T-helper 1 cell treated with Interleukin-12 subunit alpha and Interleukin-12 subunit beta and Interleukin-4 antibody, amounts not matched to agents 30 μg/mL and 1 μg/mL, for 36 hours (primary cell): ENCODE measurements at regions not wholly inside any gene's neighbourhood (a gene's known extent, or its start where the extent isn't known, plus 50 kb on each side); places are given as distances from the start of the nearest gene placed in this dataset.

Source experiments
- H3K27ac Mint-ChIP-seq: one replicate; pipeline ENCODE4 v1.8.0; 2021; ENCODE audit warnings: mild to moderate bottlenecking, mixed read lengths
- H3K27me3 Mint-ChIP-seq: one replicate; pipeline ENCODE4 v1.8.0; 2021; ENCODE audit warnings: low read depth, mixed read lengths
- H3K36me3 Mint-ChIP-seq: one replicate; pipeline ENCODE4 v1.8.0; 2021; ENCODE audit warnings: low read depth, mixed read lengths
- H3K4me1 Mint-ChIP-seq: one replicate; pipeline ENCODE4 v1.8.0; 2021; ENCODE audit warnings: low read depth, mixed read lengths
- H3K4me3 Mint-ChIP-seq: one replicate; pipeline ENCODE4 v1.8.0; 2021; ENCODE audit warnings: mild to moderate bottlenecking, moderate library complexity, mixed read lengths
- H3K9me3 Mint-ChIP-seq: one replicate; pipeline ENCODE4 v1.8.0; 2021; ENCODE audit warnings: mixed read lengths

GRCh38 chr11:39236916-39237315 lies 2222.5 kb downstream of the LRRC4C start:
- H3K4me1 Mint-ChIP-seq = no peaks in the 10 kb centered on the region
- no peaks in the 10 kb centered on the region for H3K27me3 Mint-ChIP-seq
- H3K4me3 Mint-ChIP-seq = no peak overlapping the region
- H3K36me3 Mint-ChIP-seq = no peaks in the 10 kb centered on the region
- no peak overlapping the region for H3K27ac Mint-ChIP-seq
- H3K9me3 Mint-ChIP-seq = peaks cover 28% of the 10 kb centered on the region

- Mint-ChIP-seq H3K4me3 (no peak overlapping the region), H3K4me1 (no peaks in the 10 kb centered on the region)
These were observed 2237.8 kb downstream of the LRRC4C start for GRCh38 chr11:39221550-39222138.

GRCh38 chr11:39220501-39221230 lies 2238.8 kb downstream of the LRRC4C start:
- H3K27me3 Mint-ChIP-seq = no peaks in the 10 kb centered on the region
- H3K36me3 Mint-ChIP-seq = no peaks in the 10 kb centered on the region
- H3K27ac Mint-ChIP-seq = no peak overlapping the region
- no peak overlapping the region for H3K4me3 Mint-ChIP-seq
- H3K4me1 Mint-ChIP-seq = no peaks in the 10 kb centered on the region
- H3K9me3 Mint-ChIP-seq = peaks cover 18% of the 10 kb centered on the region

More at GRCh38 chr11:39221550-39222138, 2237.8 kb downstream of the LRRC4C start:
- H3K36me3 Mint-ChIP-seq = no peaks in the 10 kb centered on the region
- no peak overlapping the region for H3K27ac Mint-ChIP-seq
- no peaks in the 10 kb centered on the region for H3K27me3 Mint-ChIP-seq
- peaks cover 15% of the 10 kb centered on the region for H3K9me3 Mint-ChIP-seq

DNA sequence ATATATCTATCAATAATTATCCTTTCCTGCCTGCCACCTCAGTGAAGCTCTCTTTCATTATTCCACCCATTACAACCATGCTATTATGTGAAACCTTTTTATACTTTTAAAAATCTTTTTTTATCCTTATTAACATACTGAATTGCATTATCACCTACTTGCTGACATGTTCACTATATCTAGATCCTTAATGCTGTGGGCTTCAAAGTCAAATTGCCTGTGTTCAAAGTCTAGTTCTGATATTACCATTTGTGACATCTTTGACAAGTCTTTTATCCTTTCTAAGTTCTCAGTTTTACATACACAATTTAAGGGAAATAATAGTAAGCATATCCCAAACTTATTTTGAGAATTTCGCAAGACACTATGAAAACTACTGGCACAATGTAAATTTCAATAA lies 2239.4 kb downstream of the LRRC4C start:
- Mint-ChIP-seq H3K4me1 (no peaks in the 10 kb centered on the region), H3K4me3 (no peak overlapping the region)

GRCh38 chr11:39209981-39210380 lies 2249.5 kb downstream of the LRRC4C start:
- Mint-ChIP-seq H3K27ac (no peak overlapping the region), H3K4me1 (no peaks in the 10 kb centered on the region), H3K27me3 (no peaks in the 10 kb centered on the region), H3K9me3 (peaks cover 11% of the 10 kb centered on the region), H3K36me3 (no peaks in the 10 kb centered on the region), H3K4me3 (no peak overlapping the region)

More for the DNA sequence above, 2239.4 kb downstream of the LRRC4C start:
- Mint-ChIP-seq H3K36me3 (no peaks in the 10 kb centered on the region), H3K27ac (no peak overlapping the region), H3K27me3 (no peaks in the 10 kb centered on the region), H3K9me3 (peaks cover 18% of the 10 kb centered on the region)

- H3K27ac Mint-ChIP-seq = no peak overlapping the region
- no peaks in the 10 kb centered on the region for H3K27me3 Mint-ChIP-seq
- H3K4me3 Mint-ChIP-seq = no peak overlapping the region
- H3K9me3 Mint-ChIP-seq = no peaks in the 10 kb centered on the region
- no peaks in the 10 kb centered on the region for H3K36me3 Mint-ChIP-seq
- H3K4me1 Mint-ChIP-seq = no peaks in the 10 kb centered on the region
These were observed 2254.0 kb downstream of the LRRC4C start for GRCh38 chr11:39205236-39205995.

- H3K36me3 Mint-ChIP-seq = no peaks in the 10 kb centered on the region
- H3K4me1 Mint-ChIP-seq = no peaks in the 10 kb centered on the region
- H3K9me3 Mint-ChIP-seq = peaks cover 19% of the 10 kb centered on the region
- H3K4me3 Mint-ChIP-seq = no peak overlapping the region
- H3K27me3 Mint-ChIP-seq = no peaks in the 10 kb centered on the region
- no peak overlapping the region for H3K27ac Mint-ChIP-seq
These were observed 2266.8 kb downstream of the LRRC4C start for GRCh38 chr11:39192671-39193070.

- no peaks in the 10 kb centered on the region for H3K36me3 Mint-ChIP-seq
- H3K27ac Mint-ChIP-seq = no peak overlapping the region
- no peak overlapping the region for H3K4me3 Mint-ChIP-seq
- no peaks in the 10 kb centered on the region for H3K4me1 Mint-ChIP-seq
- H3K27me3 Mint-ChIP-seq = no peaks in the 10 kb centered on the region
- H3K9me3 Mint-ChIP-seq = peaks cover 25% of the 10 kb centered on the region
These were observed 2268.7 kb downstream of the LRRC4C start for GRCh38 chr11:39190751-39191150.

DNA sequence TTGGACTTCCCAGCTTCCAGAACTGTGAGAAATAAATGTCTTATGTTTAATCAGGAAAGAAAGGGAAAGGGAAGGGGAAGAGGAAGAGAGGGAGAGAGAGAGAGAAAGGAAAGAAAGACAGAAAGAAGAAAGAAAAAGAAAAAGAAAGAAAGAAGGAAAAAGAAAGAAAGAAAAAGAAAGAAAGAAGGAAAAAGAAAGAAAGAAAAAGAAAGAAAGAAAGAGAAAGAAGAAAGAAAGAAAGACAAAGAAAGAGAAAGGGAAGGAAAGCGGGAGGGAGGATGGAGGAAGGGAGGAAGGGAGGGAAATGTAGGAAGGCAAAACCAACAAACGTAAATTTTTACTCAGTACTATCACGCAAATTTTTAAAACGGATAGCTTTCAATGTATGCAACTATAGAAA lies 2281.8 kb downstream of the LRRC4C start:
- Mint-ChIP-seq H3K27me3 (no peaks in the 10 kb centered on the region), H3K4me1 (no peaks in the 10 kb centered on the region), H3K9me3 (peaks cover 8% of the 10 kb centered on the region), H3K4me3 (no peak overlapping the region), H3K27ac (no peak overlapping the region), H3K36me3 (no peaks in the 10 kb centered on the region)

DNA sequence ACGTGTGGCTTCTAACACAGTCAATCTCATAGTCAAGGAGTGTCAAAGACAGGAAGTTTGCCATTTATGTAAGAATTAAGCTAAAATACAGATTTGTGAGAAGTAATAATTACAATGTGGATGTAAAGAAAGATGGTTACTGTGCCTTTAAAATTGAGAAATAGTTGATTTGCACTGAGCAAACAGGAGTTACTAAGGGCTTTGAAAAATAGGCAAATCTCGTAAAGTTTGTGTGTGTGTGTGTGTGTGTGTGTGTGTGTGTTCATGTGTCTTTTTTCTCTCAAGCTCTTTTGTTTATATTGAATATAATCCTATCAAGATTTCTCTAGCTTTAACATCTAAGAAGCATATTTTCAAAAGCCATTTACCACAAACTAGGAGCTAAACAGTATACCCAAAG lies 2284.5 kb downstream of the LRRC4C start:
- Mint-ChIP-seq H3K36me3 (no peaks in the 10 kb centered on the region), H3K4me1 (no peaks in the 10 kb centered on the region), H3K9me3 (peaks cover 13% of the 10 kb centered on the region), H3K4me3 (no peak overlapping the region), H3K27me3 (no peaks in the 10 kb centered on the region), H3K27ac (no peak overlapping the region)

GRCh38 chr11:39174196-39174595 lies 2285.3 kb downstream of the LRRC4C start:
- Mint-ChIP-seq H3K36me3 (no peaks in the 10 kb centered on the region), H3K9me3 (peaks cover 13% of the 10 kb centered on the region), H3K4me3 (no peak overlapping the region), H3K27me3 (no peaks in the 10 kb centered on the region), H3K27ac (no peak overlapping the region), H3K4me1 (no peaks in the 10 kb centered on the region)

GRCh38 chr11:39165021-39165420 lies 2294.4 kb downstream of the LRRC4C start:
- Mint-ChIP-seq H3K36me3 (no peaks in the 10 kb centered on the region), H3K9me3 (no peaks in the 10 kb centered on the region), H3K27me3 (no peaks in the 10 kb centered on the region), H3K27ac (no peak overlapping the region), H3K4me1 (no peaks in the 10 kb centered on the region), H3K4me3 (no peak overlapping the region)

DNA sequence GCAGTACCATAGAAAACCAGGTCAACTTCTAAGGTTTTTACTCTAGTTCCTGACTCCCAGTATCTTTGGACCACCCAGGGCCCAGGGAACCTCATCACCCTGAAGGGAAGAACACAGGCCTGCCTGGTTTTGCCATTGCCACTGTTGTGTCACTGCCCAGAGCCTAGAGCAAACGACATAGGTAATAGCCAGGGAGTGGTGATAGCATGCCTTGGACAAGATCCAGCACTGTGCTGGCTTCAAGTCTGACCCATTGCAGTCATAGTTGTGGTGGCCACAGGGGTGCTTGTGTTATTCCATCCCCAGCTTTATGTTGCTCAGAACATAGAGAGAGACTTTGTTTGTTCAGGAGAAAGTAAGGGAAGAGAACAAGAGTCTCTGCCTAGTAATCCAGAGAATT lies 2310.2 kb downstream of the LRRC4C start:
- Mint-ChIP-seq H3K9me3 (peaks cover 13% of the 10 kb centered on the region), H3K4me1 (no peaks in the 10 kb centered on the region), H3K4me3 (no peak overlapping the region), H3K27ac (no peak overlapping the region), H3K27me3 (no peaks in the 10 kb centered on the region), H3K36me3 (no peaks in the 10 kb centered on the region)

- Mint-ChIP-seq H3K27ac (no peak overlapping the region), H3K4me1 (no peaks in the 10 kb centered on the region), H3K27me3 (no peaks in the 10 kb centered on the region), H3K4me3 (no peak overlapping the region), H3K9me3 (peaks cover 7% of the 10 kb centered on the region), H3K36me3 (no peaks in the 10 kb centered on the region)
These were observed 2314.1 kb downstream of the LRRC4C start for GRCh38 chr11:39145346-39145745.
